ENCODE measurements at regions not wholly inside any gene's neighbourhood (a gene's known extent, or its start where the extent isn't known, plus 50 kb on each side); places are given as distances from the start of the nearest gene placed in this dataset.

DNA sequence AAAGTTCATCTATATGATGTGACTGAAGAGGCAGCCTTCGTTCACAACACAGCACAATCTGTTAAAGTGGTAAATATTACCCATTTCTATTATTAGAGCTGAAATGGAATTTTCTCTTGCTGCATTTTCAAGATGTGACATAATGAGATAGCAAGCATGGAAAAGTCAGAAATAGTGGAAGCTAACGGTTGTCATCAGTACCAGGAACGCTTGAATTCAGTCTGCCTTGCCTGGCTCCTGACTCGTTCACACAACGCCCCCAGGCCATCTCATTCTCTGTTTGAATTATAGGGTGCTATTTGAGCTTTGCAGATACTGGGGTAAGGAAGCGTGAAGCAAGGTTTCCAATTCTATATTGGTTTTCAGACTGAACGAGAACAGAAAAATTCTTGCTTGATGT is 116.5 kb upstream of the MAP3K7 start:
- Histone ChIP-seq H3K4me2 (ENCODE audit: low read length) (no peak overlapping the region), H3K4me3 (ENCODE audit: low read length) (no peak overlapping the region), H3K9ac (ENCODE audit: low read length) (no peak overlapping the region), H3K27me3 (ENCODE audit: insufficient read depth, low read depth, low read length) (no peaks in the 10 kb centered on the region), H2AFZ (ENCODE audit: low read depth, low read length) (no peak overlapping the region), H3K27ac (ENCODE audit: low read length) (no peak overlapping the region), H3K9me2 (ENCODE audit: insufficient read depth, low read length) (no peaks in the 10 kb centered on the region), H4K20me1 (ENCODE audit: insufficient read depth) (no peaks in the 10 kb centered on the region), H3K9me3 (ENCODE audit: low read length) (no peaks in the 10 kb centered on the region), H3K36me3 (ENCODE audit: insufficient read depth, low read length) (no peaks in the 10 kb centered on the region), H3F3A (ENCODE audit: insufficient read depth, low read length, poor library complexity, severe bottlenecking) (no peaks in the 10 kb centered on the region), H3K79me2 (replicated peaks; ENCODE audit: insufficient read depth, low read length) (no peaks in the 10 kb centered on the region)
- TF ChIP-seq, protein P1, sequence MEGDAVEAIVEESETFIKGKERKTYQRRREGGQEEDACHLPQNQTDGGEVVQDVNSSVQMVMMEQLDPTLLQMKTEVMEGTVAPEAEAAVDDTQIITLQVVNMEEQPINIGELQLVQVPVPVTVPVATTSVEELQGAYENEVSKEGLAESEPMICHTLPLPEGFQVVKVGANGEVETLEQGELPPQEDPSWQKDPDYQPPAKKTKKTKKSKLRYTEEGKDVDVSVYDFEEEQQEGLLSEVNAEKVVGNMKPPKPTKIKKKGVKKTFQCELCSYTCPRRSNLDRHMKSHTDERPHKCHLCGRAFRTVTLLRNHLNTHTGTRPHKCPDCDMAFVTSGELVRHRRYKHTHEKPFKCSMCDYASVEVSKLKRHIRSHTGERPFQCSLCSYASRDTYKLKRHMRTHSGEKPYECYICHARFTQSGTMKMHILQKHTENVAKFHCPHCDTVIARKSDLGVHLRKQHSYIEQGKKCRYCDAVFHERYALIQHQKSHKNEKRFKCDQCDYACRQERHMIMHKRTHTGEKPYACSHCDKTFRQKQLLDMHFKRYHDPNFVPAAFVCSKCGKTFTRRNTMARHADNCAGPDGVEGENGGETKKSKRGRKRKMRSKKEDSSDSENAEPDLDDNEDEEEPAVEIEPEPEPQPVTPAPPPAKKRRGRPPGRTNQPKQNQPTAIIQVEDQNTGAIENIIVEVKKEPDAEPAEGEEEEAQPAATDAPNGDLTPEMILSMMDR (IDR thresholded peaks at IDR 0.05; ENCODE audit: poor library complexity, severe bottlenecking), result no peak
- no peak for TF ChIP-seq TAF1 (IDR thresholded peaks at IDR 0.05; ENCODE audit: low read depth)
- TF ChIP-seq MXI1 (conservative IDR thresholded peaks at IDR 0.05; ENCODE audit: poor library complexity, severe bottlenecking), result no peak
- TF ChIP-seq, protein P2, sequence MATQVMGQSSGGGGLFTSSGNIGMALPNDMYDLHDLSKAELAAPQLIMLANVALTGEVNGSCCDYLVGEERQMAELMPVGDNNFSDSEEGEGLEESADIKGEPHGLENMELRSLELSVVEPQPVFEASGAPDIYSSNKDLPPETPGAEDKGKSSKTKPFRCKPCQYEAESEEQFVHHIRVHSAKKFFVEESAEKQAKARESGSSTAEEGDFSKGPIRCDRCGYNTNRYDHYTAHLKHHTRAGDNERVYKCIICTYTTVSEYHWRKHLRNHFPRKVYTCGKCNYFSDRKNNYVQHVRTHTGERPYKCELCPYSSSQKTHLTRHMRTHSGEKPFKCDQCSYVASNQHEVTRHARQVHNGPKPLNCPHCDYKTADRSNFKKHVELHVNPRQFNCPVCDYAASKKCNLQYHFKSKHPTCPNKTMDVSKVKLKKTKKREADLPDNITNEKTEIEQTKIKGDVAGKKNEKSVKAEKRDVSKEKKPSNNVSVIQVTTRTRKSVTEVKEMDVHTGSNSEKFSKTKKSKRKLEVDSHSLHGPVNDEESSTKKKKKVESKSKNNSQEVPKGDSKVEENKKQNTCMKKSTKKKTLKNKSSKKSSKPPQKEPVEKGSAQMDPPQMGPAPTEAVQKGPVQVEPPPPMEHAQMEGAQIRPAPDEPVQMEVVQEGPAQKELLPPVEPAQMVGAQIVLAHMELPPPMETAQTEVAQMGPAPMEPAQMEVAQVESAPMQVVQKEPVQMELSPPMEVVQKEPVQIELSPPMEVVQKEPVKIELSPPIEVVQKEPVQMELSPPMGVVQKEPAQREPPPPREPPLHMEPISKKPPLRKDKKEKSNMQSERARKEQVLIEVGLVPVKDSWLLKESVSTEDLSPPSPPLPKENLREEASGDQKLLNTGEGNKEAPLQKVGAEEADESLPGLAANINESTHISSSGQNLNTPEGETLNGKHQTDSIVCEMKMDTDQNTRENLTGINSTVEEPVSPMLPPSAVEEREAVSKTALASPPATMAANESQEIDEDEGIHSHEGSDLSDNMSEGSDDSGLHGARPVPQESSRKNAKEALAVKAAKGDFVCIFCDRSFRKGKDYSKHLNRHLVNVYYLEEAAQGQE (IDR thresholded peaks at IDR 0.05; ENCODE audit: borderline replicate concordance), result peak; percentile 65
- no peak for TF ChIP-seq POLR2AphosphoS5 (IDR thresholded peaks at IDR 0.05)

DNA sequence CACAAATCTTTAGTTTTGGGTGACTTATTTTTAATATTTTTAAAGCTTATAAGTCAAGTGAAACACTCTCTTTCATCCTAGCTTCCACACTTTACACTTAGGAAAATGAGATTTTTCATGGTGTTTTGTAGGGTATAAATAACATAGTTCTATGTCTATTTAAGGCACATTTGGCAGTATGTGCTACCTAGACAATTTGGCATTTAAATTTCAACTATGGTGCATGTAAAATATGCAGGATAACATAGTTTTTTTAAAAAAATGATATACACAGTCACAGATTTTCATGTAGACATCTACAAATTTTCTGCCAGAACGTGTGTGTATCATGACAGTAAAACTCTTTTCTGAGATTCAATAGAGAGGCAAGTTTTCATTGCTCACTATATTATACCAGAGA is 115.1 kb upstream of the MAP3K7 start:
- H3K79me2 ChIP-seq (replicated peaks; ENCODE audit: insufficient read depth, low read length), result no peaks in the 10 kb centered on the region
- no peaks in the 10 kb centered on the region for H4K20me1 ChIP-seq (ENCODE audit: insufficient read depth)
- no peak for TF ChIP-seq EP300 (conservative IDR thresholded peaks at IDR 0.05; ENCODE audit: poor library complexity, severe bottlenecking)
- TF ChIP-seq EZH2 (IDR thresholded peaks at IDR 0.05; ENCODE audit: borderline replicate concordance, insufficient read depth, low read length, poor library complexity, severe bottlenecking), result no peak
- no peak for TF ChIP-seq RAD21 (conservative IDR thresholded peaks at IDR 0.05)
- TF ChIP-seq POLR2AphosphoS5 (IDR thresholded peaks at IDR 0.05), result no peak
- no peak for TF ChIP-seq MXI1 (conservative IDR thresholded peaks at IDR 0.05; ENCODE audit: poor library complexity, severe bottlenecking)
- no peaks in the 10 kb centered on the region for H3F3A ChIP-seq (ENCODE audit: insufficient read depth, low read length, poor library complexity, severe bottlenecking)
- no peak overlapping the region for H3K4me3 ChIP-seq (ENCODE audit: low read length)
- H3K36me3 ChIP-seq (ENCODE audit: insufficient read depth, low read length), result no peaks in the 10 kb centered on the region
- no peaks in the 10 kb centered on the region for H3K9me3 ChIP-seq (ENCODE audit: low read length)
- H3K9me2 ChIP-seq (ENCODE audit: insufficient read depth, low read length), result no peaks in the 10 kb centered on the region
- no peak overlapping the region for H3K27ac ChIP-seq (ENCODE audit: low read length)
- H3K4me2 ChIP-seq (ENCODE audit: low read length), result no peak overlapping the region
- no peak overlapping the region for H3K9ac ChIP-seq (ENCODE audit: low read length)
- H2AFZ ChIP-seq (ENCODE audit: low read depth, low read length), result no peak overlapping the region
- H3K27me3 ChIP-seq (ENCODE audit: insufficient read depth, low read depth, low read length), result no peaks in the 10 kb centered on the region

DNA sequence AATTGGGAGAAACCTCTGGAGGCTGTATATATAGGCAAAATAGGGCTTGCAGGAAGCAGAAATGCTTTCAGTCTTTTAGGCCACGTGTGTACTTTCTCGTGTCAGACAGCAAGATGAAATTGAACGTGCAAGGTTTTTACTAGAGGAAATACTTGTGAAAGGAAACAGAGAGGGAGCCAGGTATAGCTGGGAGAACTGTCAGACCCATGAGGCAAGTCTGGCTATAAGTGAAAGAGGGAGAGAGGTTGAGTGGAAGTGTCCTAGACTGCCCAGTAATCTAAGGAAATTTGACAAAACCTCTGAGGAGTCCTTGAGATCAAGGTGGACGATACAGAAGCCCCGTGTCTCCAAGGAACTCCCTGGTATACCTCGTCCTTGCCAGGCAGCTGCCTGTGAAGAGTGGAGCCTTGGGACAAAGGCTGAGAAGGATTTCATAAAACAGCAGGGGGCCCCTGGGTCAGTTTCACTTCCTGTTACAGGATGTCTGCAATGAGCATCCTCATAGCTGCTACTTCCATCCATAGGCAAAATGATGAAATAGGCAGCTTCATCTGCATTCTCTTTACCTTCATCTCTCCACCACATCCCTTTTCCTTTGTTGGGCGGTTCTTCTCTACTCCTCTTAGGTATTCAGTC is 114.4 kb upstream of the MAP3K7 start:
- H3K9ac ChIP-seq (ENCODE audit: low read length), result no peak overlapping the region
- no peaks in the 10 kb centered on the region for H3K27me3 ChIP-seq (ENCODE audit: insufficient read depth, low read depth, low read length)
- H3K79me2 ChIP-seq (replicated peaks; ENCODE audit: insufficient read depth, low read length), result no peaks in the 10 kb centered on the region
- no peak overlapping the region for H3K27ac ChIP-seq (ENCODE audit: low read length)
- no peak overlapping the region for H3K4me3 ChIP-seq (ENCODE audit: low read length)
- no peaks in the 10 kb centered on the region for H3K9me2 ChIP-seq (ENCODE audit: insufficient read depth, low read length)
- H3F3A ChIP-seq (ENCODE audit: insufficient read depth, low read length, poor library complexity, severe bottlenecking), result no peaks in the 10 kb centered on the region
- TF ChIP-seq SMC3 (conservative IDR thresholded peaks at IDR 0.05; ENCODE audit: poor library complexity) (no peak), EZH2 (IDR thresholded peaks at IDR 0.05; ENCODE audit: borderline replicate concordance, insufficient read depth, low read length, poor library complexity, severe bottlenecking) (no peak), RAD21 (conservative IDR thresholded peaks at IDR 0.05) (no peak), EP300 (conservative IDR thresholded peaks at IDR 0.05; ENCODE audit: poor library complexity, severe bottlenecking) (no peak), TAF1 (IDR thresholded peaks at IDR 0.05; ENCODE audit: low read depth) (no peak), MXI1 (conservative IDR thresholded peaks at IDR 0.05; ENCODE audit: poor library complexity, severe bottlenecking) (no peak), POLR2AphosphoS5 (IDR thresholded peaks at IDR 0.05) (no peak)
- TF ChIP-seq, protein P1 (IDR thresholded peaks at IDR 0.05; ENCODE audit: poor library complexity, severe bottlenecking), result no peak
- TF ChIP-seq, protein P2 (IDR thresholded peaks at IDR 0.05; ENCODE audit: borderline replicate concordance), result no peak
- no peaks in the 10 kb centered on the region for H3K9me3 ChIP-seq (ENCODE audit: low read length)
- H2AFZ ChIP-seq (ENCODE audit: low read depth, low read length), result no peak overlapping the region
- H4K20me1 ChIP-seq (ENCODE audit: insufficient read depth), result no peaks in the 10 kb centered on the region
- H3K4me2 ChIP-seq (ENCODE audit: low read length), result no peak overlapping the region
- H3K36me3 ChIP-seq (ENCODE audit: insufficient read depth, low read length), result no peaks in the 10 kb centered on the region
